ENCODE measurements at regions not wholly inside any gene's neighbourhood (a gene's known extent, or its start where the extent isn't known, plus 50 kb on each side); places are given as distances from the start of the nearest gene placed in this dataset.

- TF ChIP-seq POLR2A (IDR thresholded peaks at IDR 0.05; ENCODE audit: low read length) (no peak), HOXA7 (CRISPR knock-in tag; IDR thresholded peaks at IDR 0.05) (no peak), RAD21 (conservative IDR thresholded peaks at IDR 0.05 in 1 of 2, IDR thresholded peaks at IDR 0.05 in 1 of 2) (peak in 1 of 2 experiments; percentile 16; a peak in 2 of 5 replicates)
- TF ChIP-seq, protein P1, sequence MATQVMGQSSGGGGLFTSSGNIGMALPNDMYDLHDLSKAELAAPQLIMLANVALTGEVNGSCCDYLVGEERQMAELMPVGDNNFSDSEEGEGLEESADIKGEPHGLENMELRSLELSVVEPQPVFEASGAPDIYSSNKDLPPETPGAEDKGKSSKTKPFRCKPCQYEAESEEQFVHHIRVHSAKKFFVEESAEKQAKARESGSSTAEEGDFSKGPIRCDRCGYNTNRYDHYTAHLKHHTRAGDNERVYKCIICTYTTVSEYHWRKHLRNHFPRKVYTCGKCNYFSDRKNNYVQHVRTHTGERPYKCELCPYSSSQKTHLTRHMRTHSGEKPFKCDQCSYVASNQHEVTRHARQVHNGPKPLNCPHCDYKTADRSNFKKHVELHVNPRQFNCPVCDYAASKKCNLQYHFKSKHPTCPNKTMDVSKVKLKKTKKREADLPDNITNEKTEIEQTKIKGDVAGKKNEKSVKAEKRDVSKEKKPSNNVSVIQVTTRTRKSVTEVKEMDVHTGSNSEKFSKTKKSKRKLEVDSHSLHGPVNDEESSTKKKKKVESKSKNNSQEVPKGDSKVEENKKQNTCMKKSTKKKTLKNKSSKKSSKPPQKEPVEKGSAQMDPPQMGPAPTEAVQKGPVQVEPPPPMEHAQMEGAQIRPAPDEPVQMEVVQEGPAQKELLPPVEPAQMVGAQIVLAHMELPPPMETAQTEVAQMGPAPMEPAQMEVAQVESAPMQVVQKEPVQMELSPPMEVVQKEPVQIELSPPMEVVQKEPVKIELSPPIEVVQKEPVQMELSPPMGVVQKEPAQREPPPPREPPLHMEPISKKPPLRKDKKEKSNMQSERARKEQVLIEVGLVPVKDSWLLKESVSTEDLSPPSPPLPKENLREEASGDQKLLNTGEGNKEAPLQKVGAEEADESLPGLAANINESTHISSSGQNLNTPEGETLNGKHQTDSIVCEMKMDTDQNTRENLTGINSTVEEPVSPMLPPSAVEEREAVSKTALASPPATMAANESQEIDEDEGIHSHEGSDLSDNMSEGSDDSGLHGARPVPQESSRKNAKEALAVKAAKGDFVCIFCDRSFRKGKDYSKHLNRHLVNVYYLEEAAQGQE (IDR thresholded peaks at IDR 0.05), result no peak
Observed at GRCh38 chr13:97141564-97142005, 80.5 kb upstream of the MBNL2 start.

Data from A549 (cell line).